ENCODE measurements at regions not wholly inside any gene's neighbourhood (a gene's known extent, or its start where the extent isn't known, plus 50 kb on each side); places are given as distances from the start of the nearest gene placed in this dataset.

GRCh38 chr16:85180827-85181738, 68.8 kb upstream of the CIBAR2 start:
- H4K8ac ChIP-seq (ENCODE audit: low read depth, low read length): no peak overlapping the region
- no peak overlapping the region for H3K4ac ChIP-seq (ENCODE audit: low read depth, low read length)
- no peak overlapping the region for H3K23ac ChIP-seq (ENCODE audit: low read length)
- H2BK15ac ChIP-seq (replicated peaks; ENCODE audit: low read depth): no peak overlapping the region
- no peak overlapping the region for H2BK120ac ChIP-seq (ENCODE audit: low read depth, low read length)
- H3K4me2 ChIP-seq (ENCODE audit: low read length): no peak overlapping the region
- peaks cover 32% of the 10 kb centered on the region for H3K79me1 ChIP-seq (ENCODE audit: low read length)
- H4K5ac ChIP-seq (ENCODE audit: low read length): no peak overlapping the region
- no peak overlapping the region for H3K27ac ChIP-seq (ENCODE audit: low read depth, low read length)
- no peak for DNase-seq
- no peak overlapping the region for H3K9ac ChIP-seq (ENCODE audit: low read length)
- WGBS (ENCODE audit: extremely low coverage, insufficient coverage, low lambda C conversion rate): no CpG with 5 or more reads among the region's 30 CpGs
- H3K4me1 ChIP-seq (ENCODE audit: control insufficient read depth, low read depth, low read length): no peaks in the 10 kb centered on the region
- no peak overlapping the region for H3K4me3 ChIP-seq (ENCODE audit: low read length)
- H2BK5ac ChIP-seq (ENCODE audit: low read length): no peak overlapping the region
- no peak overlapping the region for H2AK5ac ChIP-seq (ENCODE audit: low read length)
- no peak overlapping the region for H3K56ac ChIP-seq (ENCODE audit: low read length)
- H3K18ac ChIP-seq (ENCODE audit: low read length): no peak overlapping the region
- no peaks in the 10 kb centered on the region for H3K36me3 ChIP-seq (ENCODE audit: control insufficient read depth, insufficient read depth, low read length)
- no peaks in the 10 kb centered on the region for H3K27me3 ChIP-seq (ENCODE audit: insufficient read depth, low read length, poor library complexity)
- H3K79me2 ChIP-seq (ENCODE audit: control insufficient read depth, insufficient read depth, low read length): peaks cover 42% of the 10 kb centered on the region

DNA sequence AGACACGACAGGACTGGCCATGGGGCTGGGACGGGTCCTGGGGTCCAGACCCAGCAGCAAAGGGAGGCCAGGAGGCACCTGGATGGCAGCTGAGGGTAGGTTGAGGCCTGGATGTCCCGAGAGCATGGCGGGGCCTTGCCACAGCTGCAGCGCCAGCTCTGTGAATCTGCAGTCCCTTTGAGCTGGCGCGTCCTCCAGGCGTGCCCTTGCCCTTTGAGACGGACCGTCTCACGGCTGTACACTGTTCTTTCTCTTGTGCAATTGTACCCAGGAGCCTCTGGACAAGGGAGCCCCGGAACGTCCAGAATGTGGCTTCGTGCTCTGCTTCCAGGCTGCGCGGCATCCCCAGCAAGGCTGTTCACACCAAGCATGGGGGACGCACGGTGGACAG, 69.5 kb upstream of the CIBAR2 start:
- no peak overlapping the region for H3K18ac ChIP-seq (ENCODE audit: low read length)
- H3K79me1 ChIP-seq (ENCODE audit: low read length): peaks cover 29% of the 10 kb centered on the region
- H3K4me1 ChIP-seq (ENCODE audit: control insufficient read depth, low read depth, low read length): no peaks in the 10 kb centered on the region
- H3K9ac ChIP-seq (ENCODE audit: low read length): no peak overlapping the region
- no peak overlapping the region for H3K27ac ChIP-seq (ENCODE audit: low read depth, low read length)
- H4K5ac ChIP-seq (ENCODE audit: low read length): no peak overlapping the region
- H2BK5ac ChIP-seq (ENCODE audit: low read length): no peak overlapping the region
- H2BK15ac ChIP-seq (replicated peaks; ENCODE audit: low read depth): no peak overlapping the region
- WGBS (ENCODE audit: extremely low coverage, insufficient coverage, low lambda C conversion rate): no CpG with 5 or more reads among the region's 18 CpGs
- H3K36me3 ChIP-seq (ENCODE audit: control insufficient read depth, insufficient read depth, low read length): no peaks in the 10 kb centered on the region
- H3K23ac ChIP-seq (ENCODE audit: low read length): no peak overlapping the region
- no peak overlapping the region for H2BK120ac ChIP-seq (ENCODE audit: low read depth, low read length)
- no peak overlapping the region for H3K4me3 ChIP-seq (ENCODE audit: low read length)
- H3K4ac ChIP-seq (ENCODE audit: low read depth, low read length): no peak overlapping the region
- H3K4me2 ChIP-seq (ENCODE audit: low read length): no peak overlapping the region
- no peak for DNase-seq
- peaks cover 36% of the 10 kb centered on the region for H3K79me2 ChIP-seq (ENCODE audit: control insufficient read depth, insufficient read depth, low read length)
- no peak overlapping the region for H2AK5ac ChIP-seq (ENCODE audit: low read length)
- H3K56ac ChIP-seq (ENCODE audit: low read length): no peak overlapping the region
- no peaks in the 10 kb centered on the region for H3K27me3 ChIP-seq (ENCODE audit: insufficient read depth, low read length, poor library complexity)
- no peak overlapping the region for H4K8ac ChIP-seq (ENCODE audit: low read depth, low read length)

GRCh38 chr16:85182286-85182685, 70.0 kb upstream of the CIBAR2 start:
- H3K27me3 ChIP-seq (ENCODE audit: insufficient read depth, low read length, poor library complexity): no peaks in the 10 kb centered on the region
- no peak overlapping the region for H3K56ac ChIP-seq (ENCODE audit: low read length)
- DNase-seq: no peak
- H3K79me1 ChIP-seq (ENCODE audit: low read length): peaks cover 27% of the 10 kb centered on the region
- no peak overlapping the region for H3K23ac ChIP-seq (ENCODE audit: low read length)
- H3K4me2 ChIP-seq (ENCODE audit: low read length): no peak overlapping the region
- H3K18ac ChIP-seq (ENCODE audit: low read length): no peak overlapping the region
- H3K4me1 ChIP-seq (ENCODE audit: control insufficient read depth, low read depth, low read length): no peaks in the 10 kb centered on the region
- no peak overlapping the region for H2BK5ac ChIP-seq (ENCODE audit: low read length)
- no peak overlapping the region for H3K4ac ChIP-seq (ENCODE audit: low read depth, low read length)
- no peak overlapping the region for H2BK120ac ChIP-seq (ENCODE audit: low read depth, low read length)
- H2BK15ac ChIP-seq (replicated peaks; ENCODE audit: low read depth): no peak overlapping the region
- no peaks in the 10 kb centered on the region for H3K36me3 ChIP-seq (ENCODE audit: control insufficient read depth, insufficient read depth, low read length)
- WGBS (ENCODE audit: extremely low coverage, insufficient coverage, low lambda C conversion rate): no CpG with 5 or more reads among the region's 11 CpGs
- H4K5ac ChIP-seq (ENCODE audit: low read length): no peak overlapping the region
- H3K4me3 ChIP-seq (ENCODE audit: low read length): no peak overlapping the region
- no peak overlapping the region for H3K27ac ChIP-seq (ENCODE audit: low read depth, low read length)
- H2AK5ac ChIP-seq (ENCODE audit: low read length): no peak overlapping the region
- H3K9ac ChIP-seq (ENCODE audit: low read length): no peak overlapping the region
- no peak overlapping the region for H4K8ac ChIP-seq (ENCODE audit: low read depth, low read length)
- peaks cover 33% of the 10 kb centered on the region for H3K79me2 ChIP-seq (ENCODE audit: control insufficient read depth, insufficient read depth, low read length)

- Histone ChIP-seq H2BK120ac (ENCODE audit: low read depth, low read length) (no peak overlapping the region), H4K8ac (ENCODE audit: low read depth, low read length) (no peak overlapping the region), H3K18ac (ENCODE audit: low read length) (no peak overlapping the region), H3K27ac (ENCODE audit: low read depth, low read length) (no peak overlapping the region), H4K5ac (ENCODE audit: low read length) (no peak overlapping the region), H3K56ac (ENCODE audit: low read length) (no peak overlapping the region), H3K79me2 (ENCODE audit: control insufficient read depth, insufficient read depth, low read length) (peaks cover 30% of the 10 kb centered on the region), H3K27me3 (ENCODE audit: insufficient read depth, low read length, poor library complexity) (no peaks in the 10 kb centered on the region), H2AK5ac (ENCODE audit: low read length) (no peak overlapping the region), H3K4me2 (ENCODE audit: low read length) (no peak overlapping the region), H3K4me1 (ENCODE audit: control insufficient read depth, low read depth, low read length) (no peaks in the 10 kb centered on the region), H3K9ac (ENCODE audit: low read length) (no peak overlapping the region), H3K4me3 (ENCODE audit: low read length) (no peak overlapping the region), H2BK5ac (ENCODE audit: low read length) (no peak overlapping the region), H3K4ac (ENCODE audit: low read depth, low read length) (no peak overlapping the region), H3K79me1 (ENCODE audit: low read length) (peaks cover 25% of the 10 kb centered on the region), H3K23ac (ENCODE audit: low read length) (no peak overlapping the region), H3K36me3 (ENCODE audit: control insufficient read depth, insufficient read depth, low read length) (no peaks in the 10 kb centered on the region), H2BK15ac (replicated peaks; ENCODE audit: low read depth) (no peak overlapping the region)
- no CpG with 5 or more reads among the region's 13 CpGs for WGBS (ENCODE audit: extremely low coverage, insufficient coverage, low lambda C conversion rate)
- DNase-seq: no peak
Observed at GRCh38 chr16:85182774-85183173, 70.5 kb upstream of the CIBAR2 start.

GRCh38 chr16:85183564-85183963, 71.3 kb upstream of the CIBAR2 start:
- Histone ChIP-seq H2BK120ac (ENCODE audit: low read depth, low read length) (no peak overlapping the region), H2BK5ac (ENCODE audit: low read length) (no peak overlapping the region)

DNA sequence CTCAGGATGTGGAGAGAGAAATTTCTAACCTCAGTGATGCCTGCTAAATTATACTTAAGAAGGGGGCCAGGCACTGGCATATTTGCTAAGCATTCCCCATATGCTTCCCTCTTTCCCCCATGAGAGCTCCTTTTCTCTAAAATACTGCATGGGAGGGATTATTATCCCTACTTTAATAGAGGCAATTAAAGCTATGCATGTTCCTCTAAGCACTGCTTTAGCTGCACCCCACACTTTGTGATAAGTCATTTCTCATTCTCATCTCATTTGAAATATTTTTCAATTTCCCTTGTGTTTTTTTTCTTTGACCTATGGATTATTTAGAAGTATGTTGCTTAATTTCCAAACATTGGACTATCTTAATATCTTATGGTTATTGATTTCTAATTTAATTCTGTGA, 72.1 kb upstream of the CIBAR2 start:
- Histone ChIP-seq H2BK5ac (ENCODE audit: low read length) (no peak overlapping the region), H3K4me3 (ENCODE audit: low read length) (no peak overlapping the region), H3K56ac (ENCODE audit: low read length) (no peak overlapping the region), H3K27me3 (ENCODE audit: insufficient read depth, low read length, poor library complexity) (no peaks in the 10 kb centered on the region), H3K9ac (ENCODE audit: low read length) (no peak overlapping the region), H3K4ac (ENCODE audit: low read depth, low read length) (no peak overlapping the region), H2BK15ac (replicated peaks; ENCODE audit: low read depth) (no peak overlapping the region), H4K5ac (ENCODE audit: low read length) (no peak overlapping the region), H3K4me1 (ENCODE audit: control insufficient read depth, low read depth, low read length) (no peaks in the 10 kb centered on the region), H3K27ac (ENCODE audit: low read depth, low read length) (no peak overlapping the region), H3K79me1 (ENCODE audit: low read length) (peaks cover 23% of the 10 kb centered on the region), H2AK5ac (ENCODE audit: low read length) (no peak overlapping the region), H3K79me2 (ENCODE audit: control insufficient read depth, insufficient read depth, low read length) (peaks cover 20% of the 10 kb centered on the region), H3K18ac (ENCODE audit: low read length) (no peak overlapping the region), H4K8ac (ENCODE audit: low read depth, low read length) (no peak overlapping the region), H3K36me3 (ENCODE audit: control insufficient read depth, insufficient read depth, low read length) (no peaks in the 10 kb centered on the region), H3K4me2 (ENCODE audit: low read length) (no peak overlapping the region), H2BK120ac (ENCODE audit: low read depth, low read length) (no peak overlapping the region), H3K23ac (ENCODE audit: low read length) (no peak overlapping the region)
- DNase-seq: no peak

More at GRCh38 chr16:85183564-85183963, 71.3 kb upstream of the CIBAR2 start:
- no peak overlapping the region for H3K9ac ChIP-seq (ENCODE audit: low read length)
- H3K79me2 ChIP-seq (ENCODE audit: control insufficient read depth, insufficient read depth, low read length): peaks cover 24% of the 10 kb centered on the region
- no CpG with 5 or more reads among the region's 5 CpGs for WGBS (ENCODE audit: extremely low coverage, insufficient coverage, low lambda C conversion rate)
- H3K4me2 ChIP-seq (ENCODE audit: low read length): no peak overlapping the region
- no peaks in the 10 kb centered on the region for H3K4me1 ChIP-seq (ENCODE audit: control insufficient read depth, low read depth, low read length)
- H4K5ac ChIP-seq (ENCODE audit: low read length): no peak overlapping the region
- no peak overlapping the region for H3K27ac ChIP-seq (ENCODE audit: low read depth, low read length)
- H3K4me3 ChIP-seq (ENCODE audit: low read length): no peak overlapping the region
- H3K56ac ChIP-seq (ENCODE audit: low read length): no peak overlapping the region
- no peak overlapping the region for H3K18ac ChIP-seq (ENCODE audit: low read length)
- no peak overlapping the region for H2AK5ac ChIP-seq (ENCODE audit: low read length)
- H3K4ac ChIP-seq (ENCODE audit: low read depth, low read length): no peak overlapping the region
- no peak overlapping the region for H4K8ac ChIP-seq (ENCODE audit: low read depth, low read length)
- no peak overlapping the region for H3K23ac ChIP-seq (ENCODE audit: low read length)
- H3K27me3 ChIP-seq (ENCODE audit: insufficient read depth, low read length, poor library complexity): no peaks in the 10 kb centered on the region
- no peaks in the 10 kb centered on the region for H3K36me3 ChIP-seq (ENCODE audit: control insufficient read depth, insufficient read depth, low read length)
- DNase-seq: no peak
- peaks cover 25% of the 10 kb centered on the region for H3K79me1 ChIP-seq (ENCODE audit: low read length)
- H2BK15ac ChIP-seq (replicated peaks; ENCODE audit: low read depth): no peak overlapping the region

Measured in mesendoderm (in vitro differentiated cells).